Lower lobe of right lung (tissue), 2 donors: ENCODE measurements at regions not wholly inside any gene's neighbourhood (a gene's known extent, or its start where the extent isn't known, plus 50 kb on each side); places are given as distances from the start of the nearest gene placed in this dataset.
"Not testable (repeated sequence)": the region's sequence is repeated elsewhere in the genome, so short reads cannot be mapped to it uniquely, and the experiment has no call there.

Source experiments
- ATAC-seq, 2 donors: fragments of 200-7000 bp; cut with Tn5 transposase; one replicate each; pipeline ENCODE4 v1.9.1; 2020 to 2022; ENCODE audit warnings: mild to moderate bottlenecking in 2 of 2, moderate library complexity in 2 of 2
- DNase-seq: peaks from one replicate; pipeline ENCODE4 v3.0.0-alpha.2; 2020
- H3K27ac ChIP-seq: fragments of 200-600 bp; one replicate; pipeline ENCODE4 v1.8.0; 2022
- H3K27me3 ChIP-seq: fragments of 200-600 bp; one replicate; pipeline ENCODE4 v1.8.0; 2022; ENCODE audit warnings: low read depth
- H3K36me3 ChIP-seq: fragments of 200-600 bp; one replicate; pipeline ENCODE4 v1.8.0; 2022; ENCODE audit warnings: mild to moderate bottlenecking
- H3K4me1 ChIP-seq: fragments of 200-600 bp; one replicate; pipeline ENCODE4 v1.8.0; 2022
- H3K4me3 ChIP-seq: fragments of 200-600 bp; one replicate; pipeline ENCODE4 v1.8.0; 2022; ENCODE audit warnings: mild to moderate bottlenecking
- H3K9me3 ChIP-seq: fragments of 200-600 bp; one replicate; pipeline ENCODE4 v1.8.0; 2022
- CTCF ChIP-seq: fragments of 200-600 bp; IDR thresholded peaks from one replicate; pipeline ENCODE4 v1.8.0; 2022; ENCODE audit warnings: antibody characterized with exemption, mild to moderate bottlenecking
- intact Hi-C: fragments of 100-400 bp; cut with DNase I; formaldehyde crosslinking; loops from one replicate; pipeline ENCODE4 v1.11.0; 2022
- donor health status: DM: no; HTN: yes; CAD: no; lungs with severe emphysema.

GRCh38 chr10:3636356-3637181 lies 148.4 kb downstream of the KLF6 start:
- DNase-seq (no peak), ATAC-seq (no peak)
- TF ChIP-seq CTCF, result no peak
- Histone ChIP-seq H3K4me3 (no peak overlapping the region), H3K4me1 (no peaks in the 10 kb centered on the region), H3K27ac (no peak overlapping the region), H3K36me3 (no peaks in the 10 kb centered on the region), H3K9me3 (no peaks in the 10 kb centered on the region), H3K27me3 (no peaks in the 10 kb centered on the region)
- intact Hi-C loops, result no loop called here

- H3K9me3 ChIP-seq, result no peaks in the 10 kb centered on the region
- no peaks in the 10 kb centered on the region for H3K27me3 ChIP-seq
- H3K4me3 ChIP-seq, result no peak overlapping the region
- no peak for TF ChIP-seq CTCF
- ATAC-seq, result no peak
- DNase-seq, result no peak
- no peaks in the 10 kb centered on the region for H3K4me1 ChIP-seq
- no peak overlapping the region for H3K27ac ChIP-seq
- intact Hi-C loops, result no loop called here
- H3K36me3 ChIP-seq, result no peaks in the 10 kb centered on the region
These were observed 149.3 kb downstream of the KLF6 start for GRCh38 chr10:3635697-3636096.

GRCh38 chr10:3635211-3635671 lies 149.8 kb downstream of the KLF6 start:
- ATAC-seq (no peak), DNase-seq (no peak)
- H3K36me3 ChIP-seq, result no peaks in the 10 kb centered on the region
- no peak overlapping the region for H3K4me3 ChIP-seq
- no peaks in the 10 kb centered on the region for H3K9me3 ChIP-seq
- no peak overlapping the region for H3K27ac ChIP-seq
- no peaks in the 10 kb centered on the region for H3K4me1 ChIP-seq
- H3K27me3 ChIP-seq, result no peaks in the 10 kb centered on the region
- intact Hi-C loops, result no loop called here
- no peak for TF ChIP-seq CTCF

GRCh38 chr10:3634646-3635045 lies 150.4 kb downstream of the KLF6 start:
- ATAC-seq, H3K27ac ChIP-seq, intact Hi-C loops, H3K4me3 ChIP-seq, H3K27me3 ChIP-seq, DNase-seq, H3K36me3 ChIP-seq, H3K4me1 ChIP-seq, H3K9me3 ChIP-seq: not testable (repeated sequence)

- no peaks in the 10 kb centered on the region for H3K27me3 ChIP-seq
- ATAC-seq (no peak), DNase-seq (no peak)
- no peak for TF ChIP-seq CTCF
- no peaks in the 10 kb centered on the region for H3K9me3 ChIP-seq
- no peak overlapping the region for H3K4me3 ChIP-seq
- H3K4me1 ChIP-seq, result no peaks in the 10 kb centered on the region
- intact Hi-C loops, result no loop called here
- no peaks in the 10 kb centered on the region for H3K36me3 ChIP-seq
- H3K27ac ChIP-seq, result no peak overlapping the region
These were observed 153.2 kb downstream of the KLF6 start for GRCh38 chr10:3631701-3632330.

- no peak for ATAC-seq
- intact Hi-C loops, result no loop called here
- Histone ChIP-seq H3K4me1 (no peaks in the 10 kb centered on the region), H3K36me3 (no peaks in the 10 kb centered on the region), H3K27ac (no peak overlapping the region), H3K9me3 (no peaks in the 10 kb centered on the region), H3K4me3 (no peak overlapping the region), H3K27me3 (no peaks in the 10 kb centered on the region)
- no peak for DNase-seq
- TF ChIP-seq CTCF, result no peak
These were observed 153.7 kb downstream of the KLF6 start for GRCh38 chr10:3631291-3631690.
